ENCODE measurements at regions not wholly inside any gene's neighbourhood (a gene's known extent, or its start where the extent isn't known, plus 50 kb on each side); places are given as distances from the start of the nearest gene placed in this dataset.

- no peak for DNase-seq
These were observed 274.3 kb downstream of the KLF6 start for GRCh38 chr10:3510741-3511140.

- DNase-seq, result no peak
These were observed 275.7 kb downstream of the KLF6 start for GRCh38 chr10:3509355-3509754.

GRCh38 chr10:3503299-3503698 lies 281.7 kb downstream of the KLF6 start:
- DNase-seq, result no peak

GRCh38 chr10:3502673-3503072 lies 282.3 kb downstream of the KLF6 start:
- no peak for DNase-seq

GRCh38 chr10:3500408-3500856 lies 284.6 kb downstream of the KLF6 start:
- no peak for DNase-seq

- no peak for DNase-seq
These were observed 285.9 kb downstream of the KLF6 start for GRCh38 chr10:3499120-3499519.

- DNase-seq, result no peak
These were observed 287.4 kb downstream of the KLF6 start for GRCh38 chr10:3497581-3497980.

GRCh38 chr10:3496138-3496537 lies 288.9 kb downstream of the KLF6 start:
- no peak for DNase-seq

- DNase-seq, result no peak
These were observed 289.7 kb downstream of the KLF6 start for GRCh38 chr10:3495281-3495680.

GRCh38 chr10:3494838-3495230 lies 290.2 kb downstream of the KLF6 start:
- DNase-seq, result no peak

- DNase-seq, result no peak
These were observed 290.7 kb downstream of the KLF6 start for GRCh38 chr10:3494131-3494837.

GRCh38 chr10:3493621-3494020 lies 291.4 kb downstream of the KLF6 start:
- DNase-seq, result no peak

GRCh38 chr10:3491571-3491970 lies 293.4 kb downstream of the KLF6 start:
- DNase-seq, result no peak

GRCh38 chr10:3487228-3487627 lies 297.8 kb downstream of the KLF6 start:
- no peak for DNase-seq

GRCh38 chr10:3486346-3487065 lies 298.5 kb downstream of the KLF6 start:
- DNase-seq, result no peak

GRCh38 chr10:3485057-3485686 lies 299.8 kb downstream of the KLF6 start:
- no peak for DNase-seq

- no peak for DNase-seq
These were observed 300.5 kb downstream of the KLF6 start for GRCh38 chr10:3484306-3485056.

GRCh38 chr10:3482200-3482993 lies 302.6 kb downstream of the KLF6 start:
- no peak for DNase-seq

GRCh38 chr10:3481496-3481895 lies 303.5 kb downstream of the KLF6 start:
- no peak for DNase-seq

- no peak for DNase-seq
These were observed 304.1 kb downstream of the KLF6 start for GRCh38 chr10:3480990-3481315.

- DNase-seq, result no peak
These were observed 304.6 kb downstream of the KLF6 start for GRCh38 chr10:3480281-3480989.

GRCh38 chr10:3478632-3479240 lies 306.2 kb upstream of the PITRM1 start:
- DNase-seq, result no peak
